SK-N-SH treated with all-trans-retinoic acid at 6 μM for 48 hours (cell line): ENCODE measurements at regions not wholly inside any gene's neighbourhood (a gene's known extent, or its start where the extent isn't known, plus 50 kb on each side); places are given as distances from the start of the nearest gene placed in this dataset.

ENCODE experiments used
- ATAC-seq: fragments of 200-7000 bp; cut with Tn5 transposase; 3 replicates; pipeline ENCODE4 v1.9.1; 2020; ENCODE audit warnings: mild to moderate bottlenecking, moderate library complexity
- ARNTL ChIP-seq: fragments of 450-650 bp; formaldehyde crosslinking; IDR thresholded peaks from 2 replicates; pipeline ENCODE4 v1.5.0; 2020; ENCODE audit warnings: low read depth, mild to moderate bottlenecking, moderate library complexity, borderline replicate concordance
- BACH2 ChIP-seq: fragments of 250-450 bp; sonication (Bioruptor Pico); IDR thresholded peaks from 2 replicates; pipeline ENCODE4 v1.9.0; 2021; ENCODE audit warnings: mild to moderate bottlenecking, borderline replicate concordance
- CREB5 ChIP-seq: fragments of 250-450 bp; sonication (Bioruptor Pico); IDR thresholded peaks from 2 replicates; pipeline ENCODE4 v1.5.1; 2020; ENCODE audit warnings: low read depth, mild to moderate bottlenecking, moderate library complexity
- CSDC2 ChIP-seq: fragments of 250-450 bp; sonication (Bioruptor Pico); IDR thresholded peaks from 2 replicates; pipeline ENCODE4 v1.5.0; 2020; ENCODE audit warnings: mild to moderate bottlenecking, moderate library complexity
- CSRNP3 ChIP-seq: fragments of 250-450 bp; sonication (Bioruptor Pico); IDR thresholded peaks from 2 replicates; pipeline ENCODE4 v1.5.1; 2021; ENCODE audit warnings: mild to moderate bottlenecking, moderate library complexity
- GLIS3 ChIP-seq: fragments of 250-450 bp; sonication (Bioruptor Pico); IDR thresholded peaks from 2 replicates; pipeline ENCODE4 v1.5.0; 2020; ENCODE audit warnings: mild to moderate bottlenecking, moderate library complexity
- ISL1 ChIP-seq: fragments of 250-450 bp; sonication (Bioruptor Pico); IDR thresholded peaks from 2 replicates; pipeline ENCODE4 v2.1.2; 2022; ENCODE audit warnings: mild to moderate bottlenecking, moderate library complexity
- OSR1 ChIP-seq: fragments of 250-450 bp; sonication (Bioruptor Pico); IDR thresholded peaks from 2 replicates; pipeline ENCODE4 v1.8.0; 2022; ENCODE audit warnings: moderate library complexity, mild to moderate bottlenecking, inconsistent platforms
- POU6F1 ChIP-seq: fragments of 250-450 bp; sonication (Bioruptor Pico); IDR thresholded peaks from 2 replicates; pipeline ENCODE4 v1.8.0; 2021; ENCODE audit warnings: low read depth, mild to moderate bottlenecking, moderate library complexity, borderline replicate concordance
- PPARA ChIP-seq: fragments of 250-450 bp; sonication (Bioruptor Pico); IDR thresholded peaks from 2 replicates; pipeline ENCODE4 v1.5.0; 2020; ENCODE audit warnings: mild to moderate bottlenecking, borderline replicate concordance
- RARB ChIP-seq: fragments of 250-450 bp; sonication (Bioruptor Pico); IDR thresholded peaks from 2 replicates; pipeline ENCODE4 v1.8.0; 2021; ENCODE audit warnings: mild to moderate bottlenecking, moderate library complexity
- SNAI2 ChIP-seq: fragments of 250-450 bp; sonication (Bioruptor Pico); IDR thresholded peaks from 2 replicates; pipeline ENCODE4 v1.5.0; 2020; ENCODE audit warnings: mild to moderate bottlenecking, moderate library complexity
- TCF4 ChIP-seq: fragments of 250-450 bp; sonication (Bioruptor Pico); IDR thresholded peaks from 2 replicates; pipeline ENCODE4 v1.8.0; 2021; ENCODE audit warnings: mild to moderate bottlenecking, moderate library complexity, borderline replicate concordance
- TOX ChIP-seq: fragments of 250-450 bp; sonication (Bioruptor Pico); IDR thresholded peaks from 2 replicates; pipeline ENCODE4 v1.8.0; 2021; ENCODE audit warnings: mild to moderate bottlenecking, moderate library complexity, borderline replicate concordance
- TSHZ2 ChIP-seq: fragments of 250-450 bp; sonication (Bioruptor Pico); IDR thresholded peaks from 2 replicates; pipeline ENCODE4 v1.5.0; 2020; ENCODE audit warnings: mild to moderate bottlenecking, moderate library complexity
- ZC3H10 ChIP-seq: fragments of 250-450 bp; sonication (Bioruptor Pico); IDR thresholded peaks from 2 replicates; pipeline ENCODE4 v1.5.1; 2021; ENCODE audit warnings: mild to moderate bottlenecking, moderate library complexity
- ZFP3 ChIP-seq: fragments of 250-450 bp; sonication (Bioruptor Pico); IDR thresholded peaks from 2 replicates; pipeline ENCODE4 v1.5.0; 2020; ENCODE audit warnings: mild to moderate bottlenecking, moderate library complexity
- ZFP30 ChIP-seq: fragments of 450-650 bp; formaldehyde crosslinking; IDR thresholded peaks from 2 replicates; pipeline ENCODE4 v1.5.0; 2022; ENCODE audit warnings: mild to moderate bottlenecking, moderate library complexity
- ZNF565 ChIP-seq: fragments of 450-650 bp; formaldehyde crosslinking; conservative IDR thresholded peaks from 2 replicates; pipeline ENCODE4 v1.5.0; 2020; ENCODE audit warnings: low read depth, mild to moderate bottlenecking, moderate library complexity
- ZNF70 ChIP-seq: fragments of 450-650 bp; formaldehyde crosslinking; IDR thresholded peaks from 2 replicates; pipeline ENCODE4 v1.5.0; 2020; ENCODE audit warnings: mild to moderate bottlenecking, moderate library complexity
- ZNF8 ChIP-seq: fragments of 450-650 bp; formaldehyde crosslinking; IDR thresholded peaks from 2 replicates; pipeline ENCODE4 v1.5.0; 2020; ENCODE audit warnings: mild to moderate bottlenecking, moderate library complexity

- ATAC-seq = no peak
Observed at GRCh38 chr1:55381491-55381890, 166.3 kb upstream of the USP24 start.

GRCh38 chr1:55380355-55380970 is 165.3 kb upstream of the USP24 start:
- no peak for ATAC-seq
- no peak for TF ChIP-seq GLIS3 (CRISPR knock-in tag)
- TF ChIP-seq PPARA = no peak
- TF ChIP-seq TCF4 (CRISPR knock-in tag) = no peak
- TF ChIP-seq CSRNP3 (CRISPR knock-in tag) = no peak
- TF ChIP-seq TOX (CRISPR knock-in tag) = no peak
- TF ChIP-seq ZNF8 = no peak
- no peak for TF ChIP-seq ZNF70 (CRISPR knock-in tag)
- no peak for TF ChIP-seq RARB (CRISPR knock-in tag)
- TF ChIP-seq ZFP3 = no peak
- TF ChIP-seq CSDC2 = no peak
- TF ChIP-seq OSR1 = no peak
- TF ChIP-seq POU6F1 = no peak
- TF ChIP-seq ISL1 (CRISPR knock-in tag) = no peak
- TF ChIP-seq TSHZ2 (CRISPR knock-in tag) = no peak

More at GRCh38 chr1:55381491-55381890, 166.3 kb upstream of the USP24 start:
- TF ChIP-seq TSHZ2 (CRISPR knock-in tag) (no peak), ZC3H10 (CRISPR knock-in tag) (no peak), SNAI2 (CRISPR knock-in tag) (no peak), POU6F1 (no peak), ZNF565 (CRISPR knock-in tag) (no peak), CREB5 (CRISPR knock-in tag) (no peak), ZFP3 (no peak), OSR1 (no peak), ISL1 (CRISPR knock-in tag) (no peak), TOX (CRISPR knock-in tag) (no peak), ZFP30 (CRISPR knock-in tag) (no peak), GLIS3 (CRISPR knock-in tag) (no peak), BACH2 (CRISPR knock-in tag) (no peak), ZNF8 (no peak), ARNTL (CRISPR knock-in tag) (no peak), TCF4 (CRISPR knock-in tag) (no peak), RARB (CRISPR knock-in tag) (no peak)
